ENCODE measurements at regions not wholly inside any gene's neighbourhood (a gene's known extent, or its start where the extent isn't known, plus 50 kb on each side); places are given as distances from the start of the nearest gene placed in this dataset.

- TF ChIP-seq CTCF (IDR thresholded peaks at IDR 0.05; ENCODE audit: extremely low read depth in 1 of 2, insufficient read depth in 1 of 2, low read depth in 1 of 2, low read length in 2 of 2) (no peak), MYC (IDR thresholded peaks at IDR 0.05; ENCODE audit: low read depth, low read length) (no peak), POLR2A (IDR thresholded peaks at IDR 0.05; ENCODE audit: low read depth, low read length) (no peak), POLR2AphosphoS5 (IDR thresholded peaks at IDR 0.05; ENCODE audit: insufficient read depth, low read depth, low read length) (no peak), EZH2 (IDR thresholded peaks at IDR 0.05; ENCODE audit: borderline replicate concordance, low read depth, low read length, severe bottlenecking) (no peak), FOS (IDR thresholded peaks at IDR 0.05; ENCODE audit: borderline replicate concordance, insufficient read depth, low read length) (no peak)
These were observed 208.9 kb downstream of the LPIN1 start for GRCh38 chr2:11955314-11955713.

All from endothelial cell of umbilical vein (primary cell).